HG03521 (cell line): ENCODE measurements at regions not wholly inside any gene's neighbourhood (a gene's known extent, or its start where the extent isn't known, plus 50 kb on each side); places are given as distances from the start of the nearest gene placed in this dataset.

ENCODE experiments used
- ATAC-seq: cut with Tn5 transposase; IDR thresholded peaks from one replicate; pipeline ENCODE4 v1.9.1; 2021; ENCODE audit warnings: mild to moderate bottlenecking, moderate library complexity; ENCODE audit not compliant: unreplicated experiment

GRCh38 chr7:35508623-35509400 is 186.1 kb downstream of the HERPUD2 start:
- no peak for ATAC-seq

- ATAC-seq, result no peak
Measured at GRCh38 chr7:35505066-35505465, 189.9 kb downstream of the HERPUD2 start.

GRCh38 chr7:35504365-35504764 is 190.6 kb downstream of the HERPUD2 start:
- ATAC-seq, result no peak

- no peak for ATAC-seq
Measured at GRCh38 chr7:35501681-35502080, 193.3 kb downstream of the HERPUD2 start.

- ATAC-seq, result no peak
Measured at GRCh38 chr7:35499226-35499625, 195.7 kb downstream of the HERPUD2 start.

GRCh38 chr7:35498416-35498815 is 196.5 kb downstream of the HERPUD2 start:
- no peak for ATAC-seq

- ATAC-seq, result no peak
Measured at GRCh38 chr7:35495844-35496243, 199.1 kb downstream of the HERPUD2 start.

- ATAC-seq, result no peak
Measured at GRCh38 chr7:35495377-35495776, 199.6 kb downstream of the HERPUD2 start.

- no peak for ATAC-seq
Measured at GRCh38 chr7:35494407-35494806, 200.5 kb downstream of the HERPUD2 start.

GRCh38 chr7:35492451-35493175 is 202.3 kb downstream of the HERPUD2 start:
- no peak for ATAC-seq

- no peak for ATAC-seq
Measured at GRCh38 chr7:35491233-35491632, 203.7 kb downstream of the HERPUD2 start.

GRCh38 chr7:35487841-35488240 is 207.1 kb downstream of the HERPUD2 start:
- ATAC-seq, result no peak

- no peak for ATAC-seq
Measured at GRCh38 chr7:35487402-35487801, 207.5 kb downstream of the HERPUD2 start.

- ATAC-seq, result no peak
Measured at GRCh38 chr7:35485436-35485835, 209.5 kb downstream of the HERPUD2 start.

GRCh38 chr7:35483568-35483967 is 211.4 kb downstream of the HERPUD2 start:
- no peak for ATAC-seq

GRCh38 chr7:35482231-35482630 is 212.7 kb downstream of the HERPUD2 start:
- no peak for ATAC-seq

GRCh38 chr7:35480806-35481205 is 214.1 kb downstream of the HERPUD2 start:
- ATAC-seq, result no peak

GRCh38 chr7:35477609-35478008 is 217.3 kb downstream of the HERPUD2 start:
- no peak for ATAC-seq

GRCh38 chr7:35474100-35474499 is 220.2 kb upstream of the TBX20 start:
- no peak for ATAC-seq

GRCh38 chr7:35468606-35469005 is 214.7 kb upstream of the TBX20 start:
- no peak for ATAC-seq

GRCh38 chr7:35467456-35467978 is 213.6 kb upstream of the TBX20 start:
- ATAC-seq, result no peak

GRCh38 chr7:35465791-35466336 is 212.0 kb upstream of the TBX20 start:
- no peak for ATAC-seq
